ENCODE measurements at regions not wholly inside any gene's neighbourhood (a gene's known extent, or its start where the extent isn't known, plus 50 kb on each side); places are given as distances from the start of the nearest gene placed in this dataset.

- TF ChIP-seq CTCF (IDR thresholded peaks at IDR 0.05) (no peak), POLR2A (IDR thresholded peaks at IDR 0.05) (no peak)
Measured at GRCh38 chr12:4223273-4223845, 50.2 kb upstream of the CCND2 start.
